PC-3 (cell line): ENCODE measurements at regions not wholly inside any gene's neighbourhood (a gene's known extent, or its start where the extent isn't known, plus 50 kb on each side); places are given as distances from the start of the nearest gene placed in this dataset.

Source experiments
- ATAC-seq: fragments of 200-7000 bp; cut with Tn5 transposase; 2 replicates; pipeline ENCODE4 v1.9.1; 2020; ENCODE audit warnings: mild to moderate bottlenecking, moderate library complexity
- BruUV-seq: library from RNA; stranded (reverse); fragments of 400-500 nt; replicated peaks from 2 replicates; lab custom pipeline; 2021; lab: Mats Ljungman, UMichigan
- CTCF ChIA-PET: fragments of 300-600 bp; sonication (Branson Sonifier 250); formaldehyde crosslinking; loops from one replicate; lab custom pipeline; 2022; ENCODE audit warnings: antibody characterized with exemption; lab: Charles Lee
- POLR2A ChIA-PET: fragments of 300-600 bp; sonication (Branson Sonifier 250); formaldehyde crosslinking; loops from one replicate; lab custom pipeline; 2022; ENCODE audit warnings: antibody characterized with exemption; ENCODE audit not compliant: unreplicated experiment; lab: Charles Lee
- DNase-seq: peaks from one replicate; pipeline ENCODE4 v3.0.0-alpha.2; 2015
- H2AFZ ChIP-seq: fragments of 300-600 bp; sonication (generic); 2 replicates; pipeline ENCODE4 v1.6.0; 2016; ENCODE audit warnings: antibody characterized with exemption, low read length
- H3F3A ChIP-seq: fragments of 300-600 bp; sonication (generic); one replicate; pipeline ENCODE4 v1.6.0; 2017; ENCODE audit warnings: antibody characterized with exemption, low read length, control low read depth, mild to moderate bottlenecking; ENCODE audit not compliant: unreplicated experiment
- H3K27ac ChIP-seq: fragments of 300-600 bp; sonication (generic); 2 replicates; pipeline ENCODE4 v1.5.1; 2016; ENCODE audit warnings: mild to moderate bottlenecking, low read length
- H3K27me3 ChIP-seq: fragments of 300-600 bp; sonication (generic); 2 replicates; pipeline ENCODE4 v1.6.1; 2016; ENCODE audit warnings: low read length, mixed read lengths
- H3K36me3 ChIP-seq: fragments of 300-600 bp; sonication (generic); 2 replicates; pipeline ENCODE4 v1.6.1; 2016; ENCODE audit warnings: low read depth, mixed run types, low read length, mixed read lengths
- H3K4me1 ChIP-seq: fragments of 300-600 bp; sonication (generic); 2 replicates; pipeline ENCODE4 v1.5.1; 2016; ENCODE audit warnings: low read length; ENCODE audit not compliant: insufficient read depth
- H3K4me2 ChIP-seq: fragments of 300-600 bp; sonication (generic); 2 replicates; pipeline ENCODE4 v1.6.0; 2016; ENCODE audit warnings: low read length
- H3K4me3 ChIP-seq: fragments of 300-600 bp; sonication (generic); 2 replicates; pipeline ENCODE4 v1.5.1; 2016; ENCODE audit warnings: mild to moderate bottlenecking, low read length, mixed read lengths
- H3K79me2 ChIP-seq: fragments of 300-600 bp; sonication (generic); 2 replicates; pipeline ENCODE4 v1.6.1; 2017; ENCODE audit warnings: low read length, mixed read lengths
- H3K9ac ChIP-seq: fragments of 300-600 bp; sonication (generic); 2 replicates; pipeline ENCODE4 v1.6.0; 2016; ENCODE audit warnings: mild to moderate bottlenecking, low read length
- H3K9me2 ChIP-seq: fragments of 300-600 bp; sonication (generic); replicated peaks from 2 replicates; pipeline ENCODE4 v1.6.1; 2016; ENCODE audit warnings: mixed run types, low read length, mixed read lengths
- H3K9me3 ChIP-seq: fragments of 300-600 bp; sonication (generic); 2 replicates; pipeline ENCODE4 v1.6.1; 2016; ENCODE audit warnings: low read length, mixed read lengths
- H4K20me1 ChIP-seq: fragments of 300-600 bp; sonication (generic); 2 replicates; pipeline ENCODE4 v1.6.1; 2016; ENCODE audit warnings: low read length, mixed read lengths
- EZH2 ChIP-seq: fragments of 300-600 bp; sonication (generic); IDR thresholded peaks from one replicate; pipeline ENCODE4 v1.6.1; 2017; ENCODE audit warnings: antibody characterized with exemption, mild to moderate bottlenecking, low read length; ENCODE audit not compliant: unreplicated experiment
- EZH2phosphoT487 ChIP-seq: fragments of 300-600 bp; sonication (generic); IDR thresholded peaks from 2 replicates; pipeline ENCODE4 v1.6.1; 2018; ENCODE audit warnings: mild to moderate bottlenecking, antibody characterized with exemption, low read length, borderline replicate concordance
- intact Hi-C: fragments of 100-400 bp; cut with micrococcal nuclease; formaldehyde crosslinking; loops from 2 replicates; pipeline ENCODE4 v1.9.0; 2023
- TF ChIP-seq, protein P1 (sequence below): fragments of 300-600 bp; sonication (generic); conservative IDR thresholded peaks from 2 replicates; pipeline ENCODE4 v1.5.1; 2017; ENCODE audit warnings: antibody characterized with exemption, low read depth, mild to moderate bottlenecking, low read length

DNA sequence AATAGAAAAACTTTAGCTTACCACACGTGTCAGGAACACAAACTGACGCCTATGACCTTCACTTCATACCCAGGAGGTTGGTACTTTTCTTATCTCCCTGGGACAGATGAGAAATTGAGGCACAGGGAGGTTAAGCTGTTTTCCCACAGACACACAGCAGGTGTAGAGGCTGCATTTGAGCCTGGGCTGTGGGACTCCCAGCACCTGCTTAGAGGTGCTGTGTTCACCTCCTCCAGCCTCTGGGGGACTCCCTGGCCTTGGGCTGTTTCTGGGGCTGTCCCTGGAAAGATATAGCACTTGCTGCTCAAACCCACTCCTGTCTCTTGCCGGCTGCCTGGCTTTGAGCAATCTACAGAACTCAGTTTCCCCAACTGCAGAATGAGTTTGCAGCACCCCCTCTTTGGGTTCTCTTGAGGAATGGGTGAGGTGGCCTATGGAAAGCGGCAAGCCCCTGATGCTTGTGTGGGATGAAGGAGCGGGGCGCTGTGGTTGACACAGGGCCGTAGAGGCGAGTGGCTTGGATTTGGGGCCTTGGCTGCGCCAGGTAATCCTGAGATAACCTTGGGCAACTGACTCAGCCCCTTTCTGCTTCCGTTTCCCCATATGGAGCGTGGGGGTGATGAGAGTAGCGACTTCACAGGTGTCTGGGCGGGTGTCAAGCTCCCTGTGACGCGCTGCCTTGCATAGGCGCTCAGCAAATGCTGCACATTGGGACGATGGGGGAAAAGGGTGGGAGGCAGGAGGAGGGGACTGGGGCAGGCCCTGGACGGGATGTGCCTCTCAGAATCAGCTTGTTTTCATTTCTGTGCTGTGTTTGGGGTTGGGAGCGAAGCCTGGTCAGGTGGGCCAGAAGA is 104.5 kb upstream of the CIBAR2 start:
- no peak for DNase-seq
- BruUV-seq = no TSS peak
- CTCF ChIA-PET = no interaction called here

DNA sequence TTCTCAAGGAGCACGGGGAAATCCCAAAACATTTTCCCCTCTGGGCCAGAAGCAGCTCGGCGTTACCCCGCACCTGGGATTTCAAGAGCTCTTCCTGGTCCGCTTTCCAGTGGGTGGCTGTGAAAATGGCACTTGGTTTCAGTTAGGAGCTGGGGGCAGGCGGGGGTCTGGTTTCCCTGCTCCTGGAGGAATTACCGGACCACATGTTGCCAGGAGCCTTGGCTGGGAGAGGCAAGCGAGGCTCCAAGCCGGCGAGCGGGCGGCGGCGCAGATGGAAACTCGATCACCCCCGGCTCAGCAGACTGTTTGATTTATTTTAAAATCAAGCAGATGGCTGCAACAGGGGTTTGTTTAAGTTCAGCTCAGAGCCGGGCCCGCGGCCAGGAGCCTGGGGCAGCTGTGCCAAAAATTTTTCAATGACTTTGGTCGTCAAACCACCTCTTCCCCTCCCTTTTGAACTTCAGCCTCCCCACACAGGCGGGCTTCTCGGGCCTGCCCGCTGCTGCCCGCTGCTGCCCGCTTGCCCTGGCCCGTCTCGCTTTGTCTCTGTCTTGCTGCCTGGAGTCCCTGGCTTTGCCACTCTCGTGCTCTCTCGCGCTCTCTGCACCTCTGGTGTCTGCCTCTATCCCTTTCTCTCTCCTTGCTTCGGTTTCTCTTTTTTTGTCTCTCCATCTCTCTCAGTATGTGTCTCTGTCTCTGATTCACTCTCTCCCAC is 108.0 kb upstream of the CIBAR2 start:
- H3K27me3 ChIP-seq = no peaks in the 10 kb centered on the region
- peaks cover 8% of the 10 kb centered on the region for H3K4me1 ChIP-seq
- peak; percentile 62 for DNase-seq
- no TSS peak for BruUV-seq
- H3K79me2 ChIP-seq = no peaks in the 10 kb centered on the region
- H3K9me3 ChIP-seq = no peaks in the 10 kb centered on the region
- peak; percentile 78 for ATAC-seq
- POLR2A ChIA-PET = no interaction called here
- intact Hi-C loops = no loop called here
- no peaks in the 10 kb centered on the region for H3F3A ChIP-seq
- peak overlapping the region; percentile 94 for H3K4me2 ChIP-seq
- CTCF ChIA-PET = no interaction called here
- H3K9ac ChIP-seq = peak overlapping the region; percentile 52
- H2AFZ ChIP-seq = peak overlapping the region; percentile 74
- H3K9me2 ChIP-seq = no peaks in the 10 kb centered on the region
- peak overlapping the region; percentile 66 for H3K4me3 ChIP-seq
- no peaks in the 10 kb centered on the region for H4K20me1 ChIP-seq
- H3K27ac ChIP-seq = peak overlapping the region; percentile 44
- H3K36me3 ChIP-seq = no peaks in the 10 kb centered on the region
- TF ChIP-seq EZH2 = no peak

More for the DNA sequence above, 104.5 kb upstream of the CIBAR2 start:
- POLR2A ChIA-PET = interaction anchor here (0.6 kb wide), 1 partner anchor 449 kb away, joined by 3 read pairs; no protein-coding TSS in a partner anchor
- no peaks in the 10 kb centered on the region for H3K36me3 ChIP-seq
- no peaks in the 10 kb centered on the region for H4K20me1 ChIP-seq
- H3K4me1 ChIP-seq = peaks cover 8% of the 10 kb centered on the region
- intact Hi-C loops = no loop called here
- no peak overlapping the region for H3K27ac ChIP-seq
- no peaks in the 10 kb centered on the region for H3F3A ChIP-seq
- no peak overlapping the region for H3K4me3 ChIP-seq
- no peaks in the 10 kb centered on the region for H3K27me3 ChIP-seq
- no peak overlapping the region for H3K9ac ChIP-seq
- no peak overlapping the region for H3K4me2 ChIP-seq
- H3K79me2 ChIP-seq = no peaks in the 10 kb centered on the region
- H2AFZ ChIP-seq = no peak overlapping the region
- H3K9me3 ChIP-seq = no peaks in the 10 kb centered on the region
- ATAC-seq = no peak
- no peaks in the 10 kb centered on the region for H3K9me2 ChIP-seq
- TF ChIP-seq, protein P1, sequence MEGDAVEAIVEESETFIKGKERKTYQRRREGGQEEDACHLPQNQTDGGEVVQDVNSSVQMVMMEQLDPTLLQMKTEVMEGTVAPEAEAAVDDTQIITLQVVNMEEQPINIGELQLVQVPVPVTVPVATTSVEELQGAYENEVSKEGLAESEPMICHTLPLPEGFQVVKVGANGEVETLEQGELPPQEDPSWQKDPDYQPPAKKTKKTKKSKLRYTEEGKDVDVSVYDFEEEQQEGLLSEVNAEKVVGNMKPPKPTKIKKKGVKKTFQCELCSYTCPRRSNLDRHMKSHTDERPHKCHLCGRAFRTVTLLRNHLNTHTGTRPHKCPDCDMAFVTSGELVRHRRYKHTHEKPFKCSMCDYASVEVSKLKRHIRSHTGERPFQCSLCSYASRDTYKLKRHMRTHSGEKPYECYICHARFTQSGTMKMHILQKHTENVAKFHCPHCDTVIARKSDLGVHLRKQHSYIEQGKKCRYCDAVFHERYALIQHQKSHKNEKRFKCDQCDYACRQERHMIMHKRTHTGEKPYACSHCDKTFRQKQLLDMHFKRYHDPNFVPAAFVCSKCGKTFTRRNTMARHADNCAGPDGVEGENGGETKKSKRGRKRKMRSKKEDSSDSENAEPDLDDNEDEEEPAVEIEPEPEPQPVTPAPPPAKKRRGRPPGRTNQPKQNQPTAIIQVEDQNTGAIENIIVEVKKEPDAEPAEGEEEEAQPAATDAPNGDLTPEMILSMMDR = no peak
- TF ChIP-seq EZH2 = no peak
- TF ChIP-seq EZH2phosphoT487 = no peak

DNA sequence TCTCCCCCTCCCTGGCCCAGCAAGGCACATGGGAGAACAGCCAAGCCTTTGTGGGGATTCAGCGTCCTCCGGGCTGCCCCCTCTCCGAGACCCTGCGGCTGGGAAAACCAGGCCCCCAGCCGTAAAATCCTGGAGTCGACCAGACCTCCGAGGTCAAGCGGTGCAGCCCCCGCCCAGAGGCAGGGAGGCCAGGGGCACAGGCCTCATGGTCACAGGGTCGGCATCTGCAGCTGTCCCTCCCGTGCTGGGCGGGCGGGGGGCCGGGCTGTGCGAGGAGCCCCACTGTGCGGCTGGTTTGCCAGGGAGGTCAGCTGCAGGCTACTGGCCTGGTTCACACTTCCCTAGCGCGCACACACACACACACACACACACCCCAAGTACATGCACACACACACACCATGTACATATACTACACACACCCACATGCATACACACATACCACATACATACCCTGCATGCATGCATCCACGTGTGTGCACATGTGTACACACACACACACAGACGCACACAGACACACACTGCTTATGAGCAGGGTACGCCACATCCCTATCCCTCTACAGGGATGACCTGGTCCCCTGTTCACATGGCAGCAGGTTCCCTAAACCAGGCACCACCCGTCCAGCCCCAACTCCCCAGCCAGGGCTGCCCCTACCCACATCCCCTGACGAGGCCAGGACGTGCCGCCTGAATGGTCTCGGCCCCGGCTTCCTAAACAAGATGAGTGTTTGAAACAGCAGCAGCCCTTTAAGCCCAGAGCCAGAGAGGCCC is 108.9 kb upstream of the CIBAR2 start:
- DNase-seq (no peak), ATAC-seq (no peak)
- H3K27ac ChIP-seq = no peak overlapping the region
- no TSS peak for BruUV-seq
- no peaks in the 10 kb centered on the region for H4K20me1 ChIP-seq
- H3F3A ChIP-seq = no peaks in the 10 kb centered on the region
- H2AFZ ChIP-seq = no peak overlapping the region
- no peaks in the 10 kb centered on the region for H3K36me3 ChIP-seq
- H3K79me2 ChIP-seq = no peaks in the 10 kb centered on the region
- H3K4me3 ChIP-seq = no peak overlapping the region
- intact Hi-C loops = no loop called here
- H3K4me1 ChIP-seq = peaks cover 8% of the 10 kb centered on the region
- TF ChIP-seq EZH2 = no peak
- no peaks in the 10 kb centered on the region for H3K9me2 ChIP-seq
- no peaks in the 10 kb centered on the region for H3K9me3 ChIP-seq
- POLR2A ChIA-PET = no interaction called here
- H3K27me3 ChIP-seq = no peaks in the 10 kb centered on the region
- no peak overlapping the region for H3K9ac ChIP-seq
- CTCF ChIA-PET = no interaction called here
- no peak overlapping the region for H3K4me2 ChIP-seq
